ENCODE measurements at regions not wholly inside any gene's neighbourhood (a gene's known extent, or its start where the extent isn't known, plus 50 kb on each side); places are given as distances from the start of the nearest gene placed in this dataset.

DNA sequence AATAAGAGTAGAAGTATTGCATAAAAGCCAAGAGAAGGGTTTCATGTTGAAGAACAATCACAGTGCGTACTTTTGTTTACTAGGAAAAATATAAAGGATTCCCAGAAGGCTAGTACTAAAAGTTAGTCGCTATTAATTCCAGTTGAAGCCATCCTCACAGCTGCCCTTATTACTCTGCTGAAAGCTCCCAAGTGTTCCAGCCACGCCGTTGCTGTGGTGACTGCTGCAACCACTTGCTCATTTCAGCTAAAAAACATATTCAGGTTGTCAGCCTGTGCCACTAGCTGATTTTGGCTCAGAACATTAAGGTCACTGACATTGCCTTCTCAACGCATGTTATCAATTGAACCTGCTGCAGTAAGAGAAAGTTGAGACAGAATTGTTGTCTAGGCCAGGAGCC lies 87.1 kb upstream of the FNDC3A start:
- H3K9ac ChIP-seq (ENCODE audit: insufficient read depth in 1 of 2, low read depth in 2 of 2, low read length in 2 of 2) = no peak overlapping the region
- no peak overlapping the region for H2AFZ ChIP-seq (ENCODE audit: low read depth, low read length)
- TF ChIP-seq KLF1 (tag; IDR thresholded peaks at IDR 0.05) (no peak), FOSL1 (tag; conservative IDR thresholded peaks at IDR 0.05) (no peak)
- TF ChIP-seq, protein P1, sequence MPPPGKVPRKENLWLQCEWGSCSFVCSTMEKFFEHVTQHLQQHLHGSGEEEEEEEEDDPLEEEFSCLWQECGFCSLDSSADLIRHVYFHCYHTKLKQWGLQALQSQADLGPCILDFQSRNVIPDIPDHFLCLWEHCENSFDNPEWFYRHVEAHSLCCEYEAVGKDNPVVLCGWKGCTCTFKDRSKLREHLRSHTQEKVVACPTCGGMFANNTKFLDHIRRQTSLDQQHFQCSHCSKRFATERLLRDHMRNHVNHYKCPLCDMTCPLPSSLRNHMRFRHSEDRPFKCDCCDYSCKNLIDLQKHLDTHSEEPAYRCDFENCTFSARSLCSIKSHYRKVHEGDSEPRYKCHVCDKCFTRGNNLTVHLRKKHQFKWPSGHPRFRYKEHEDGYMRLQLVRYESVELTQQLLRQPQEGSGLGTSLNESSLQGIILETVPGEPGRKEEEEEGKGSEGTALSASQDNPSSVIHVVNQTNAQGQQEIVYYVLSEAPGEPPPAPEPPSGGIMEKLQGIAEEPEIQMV (tag; conservative IDR thresholded peaks at IDR 0.05; ENCODE audit: low read depth) = no peak
- H3K79me2 ChIP-seq (ENCODE audit: control insufficient read depth, insufficient read depth, low read length) = no peaks in the 10 kb centered on the region
- ChIA-PET POLR2A (no interaction called here), CTCF (ENCODE audit: low intra/inter-chr PET ratio) (no interaction called here)
- intact Hi-C loops (cut with micrococcal nuclease) (no loop called here), in situ Hi-C loops (cut with MboI) (no loop called here)
- 4% methylated on average over 5 of the region's 5 CpGs for WGBS (ENCODE audit: insufficient coverage, low coverage, missing lambda C conversion rate)
- DNase-seq (ENCODE audit: extremely low read depth in 1 of 4, low spot score in 3 of 4) (no peak), FAIRE-seq (no peak), ATAC-seq (no peak)
- H3K9me3 ChIP-seq (replicated peaks; ENCODE audit: control insufficient read depth, insufficient read depth, low read depth, low read length) = no peaks in the 10 kb centered on the region
- H3K4me1 ChIP-seq (replicated peaks in 1 of 2; ENCODE audit: control insufficient read depth in 2 of 2, insufficient read depth in 2 of 2, low read length in 2 of 2) = no peaks in the 10 kb centered on the region
- H3K9me1 ChIP-seq (ENCODE audit: control insufficient read depth, insufficient read depth, low read length) = no peaks in the 10 kb centered on the region
- H3K4me3 ChIP-seq = no peak overlapping the region
- no peak overlapping the region for H3K4me2 ChIP-seq (ENCODE audit: insufficient read depth, low read length)
- no peaks in the 10 kb centered on the region; a peak in 2 of 5 replicates for H3K27me3 ChIP-seq (ENCODE audit: control insufficient read depth in 2 of 2, insufficient read depth in 2 of 2, low read length in 2 of 2)
- BruUV-seq (replicated peaks) = no TSS peak
- no peaks in the 10 kb centered on the region for H4K20me1 ChIP-seq (replicated peaks; ENCODE audit: control insufficient read depth, insufficient read depth, low read length)
- H3K36me3 ChIP-seq (ENCODE audit: control insufficient read depth, insufficient read depth, low read length) = no peaks in the 10 kb centered on the region
- H3K27ac ChIP-seq (ENCODE audit: extremely low read depth, low read depth, low read length) = no peak overlapping the region

DNA sequence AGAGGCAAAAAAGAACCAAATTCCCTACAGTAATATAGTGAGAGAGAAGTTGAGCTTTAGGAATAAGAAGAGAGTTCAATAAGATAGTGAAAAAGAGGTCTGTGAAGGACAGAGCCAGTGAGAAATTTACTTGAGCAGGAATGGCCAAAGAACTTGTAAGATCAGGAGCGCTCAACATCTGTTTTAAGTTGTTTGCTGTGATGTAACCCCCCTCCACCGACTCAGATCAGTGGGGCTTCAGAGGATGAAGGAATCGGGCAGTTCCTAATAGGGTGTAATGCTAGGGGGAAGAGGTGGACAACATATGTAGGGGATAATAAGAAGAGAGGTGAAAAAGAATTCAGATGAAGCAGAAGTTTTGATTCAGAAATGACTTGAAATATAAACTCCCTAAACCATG lies 85.3 kb upstream of the FNDC3A start:
- no peak overlapping the region for H3K9ac ChIP-seq (ENCODE audit: insufficient read depth in 1 of 2, low read depth in 2 of 2, low read length in 2 of 2)
- no peak overlapping the region for H3K4me3 ChIP-seq
- TF ChIP-seq HNRNPH1 (optimal IDR thresholded peaks at IDR 0.05; ENCODE audit: low read depth, low read length) = no peak
- TF ChIP-seq HDAC6 (IDR thresholded peaks at IDR 0.05; ENCODE audit: low read depth, low read length) = no peak
- TF ChIP-seq PURB (CRISPR knock-in tag; IDR thresholded peaks at IDR 0.05; ENCODE audit: low read depth) = no peak
- TF ChIP-seq RBFOX2 (IDR thresholded peaks at IDR 0.05; ENCODE audit: low read depth, low read length) = no peak
- TF ChIP-seq NR2F6 (CRISPR knock-in tag; IDR thresholded peaks at IDR 0.05) = no peak
- TF ChIP-seq FOXK1 (CRISPR knock-in tag; IDR thresholded peaks at IDR 0.05; ENCODE audit: borderline replicate concordance) = no peak
- ATAC-seq (no peak), FAIRE-seq (no peak), DNase-seq (ENCODE audit: extremely low read depth in 1 of 4, low spot score in 3 of 4) (no peak)
- no peak overlapping the region for H3K4me2 ChIP-seq (ENCODE audit: insufficient read depth, low read length)
- H3K36me3 ChIP-seq (ENCODE audit: control insufficient read depth, insufficient read depth, low read length) = no peaks in the 10 kb centered on the region
- no peaks in the 10 kb centered on the region; a peak in 2 of 5 replicates for H3K27me3 ChIP-seq (ENCODE audit: control insufficient read depth in 2 of 2, insufficient read depth in 2 of 2, low read length in 2 of 2)
- ChIA-PET POLR2A (no interaction called here), CTCF (ENCODE audit: low intra/inter-chr PET ratio) (no interaction called here)
- H4K20me1 ChIP-seq (replicated peaks; ENCODE audit: control insufficient read depth, insufficient read depth, low read length) = no peaks in the 10 kb centered on the region
- no peaks in the 10 kb centered on the region for H3K9me3 ChIP-seq (replicated peaks; ENCODE audit: control insufficient read depth, insufficient read depth, low read depth, low read length)
- no peak overlapping the region for H2AFZ ChIP-seq (ENCODE audit: low read depth, low read length)
- H3K27ac ChIP-seq (ENCODE audit: extremely low read depth, low read depth, low read length) = no peak overlapping the region
- no peaks in the 10 kb centered on the region for H3K79me2 ChIP-seq (ENCODE audit: control insufficient read depth, insufficient read depth, low read length)
- 0% methylated on average over 3 of the region's 3 CpGs for WGBS (ENCODE audit: insufficient coverage, low coverage, missing lambda C conversion rate)
- no TSS peak for BruUV-seq (replicated peaks)
- no peaks in the 10 kb centered on the region for H3K4me1 ChIP-seq (replicated peaks in 1 of 2; ENCODE audit: control insufficient read depth in 2 of 2, insufficient read depth in 2 of 2, low read length in 2 of 2)
- in situ Hi-C loops (cut with MboI) = no loop called here
- no peaks in the 10 kb centered on the region for H3K9me1 ChIP-seq (ENCODE audit: control insufficient read depth, insufficient read depth, low read length)
- intact Hi-C loops (cut with micrococcal nuclease) = no loop called here

Data from K562 (cell line).